SU-DHL-6 (cell line): ENCODE measurements at regions not wholly inside any gene's neighbourhood (a gene's known extent, or its start where the extent isn't known, plus 50 kb on each side); places are given as distances from the start of the nearest gene placed in this dataset.

Experiments
- CTCF ChIP-seq: fragments of 200-600 bp; sonication (generic); IDR thresholded peaks from one replicate; pipeline ENCODE4 v1.5.1; 2017; ENCODE audit warnings: antibody characterized with exemption, mild to moderate bottlenecking, low read length, moderate library complexity; ENCODE audit not compliant: insufficient read depth, poor library complexity, severe bottlenecking
- EZH2phosphoT487 ChIP-seq: fragments of 200-600 bp; sonication (generic), shearing (Covaris generic); conservative IDR thresholded peaks from 2 replicates; pipeline ENCODE4 v1.6.1; 2018; ENCODE audit warnings: mild to moderate bottlenecking, antibody characterized with exemption, low read length, moderate library complexity, mixed read lengths

- TF ChIP-seq CTCF (no peak), EZH2phosphoT487 (no peak)
These were observed 118.6 kb upstream of the SERPINE2 start for GRCh38 chr2:224157655-224158054.
